Endothelial cell of hepatic sinusoid (primary cell): ENCODE measurements at regions not wholly inside any gene's neighbourhood (a gene's known extent, or its start where the extent isn't known, plus 50 kb on each side); places are given as distances from the start of the nearest gene placed in this dataset.
"Not testable (repeated sequence)": the region's sequence is repeated elsewhere in the genome, so short reads cannot be mapped to it uniquely, and the experiment has no call there.

ENCODE experiments used
- in situ Hi-C: cut with HindIII; loops from 2 replicates; pipeline ENCODE4 v1.10.0; 2017; ENCODE audit warnings: low sequenced_read_pairs

- in situ Hi-C loops = no loop called here
Measured at GRCh38 chr2:128502638-128503246, 184.1 kb upstream of the HS6ST1 start.

GRCh38 chr2:128503399-128504245 is 185.0 kb upstream of the HS6ST1 start:
- in situ Hi-C loops = no loop called here

GRCh38 chr2:128504246-128505149 is 185.8 kb upstream of the HS6ST1 start:
- in situ Hi-C loops = no loop called here

GRCh38 chr2:128505150-128505490 is 186.5 kb upstream of the HS6ST1 start:
- in situ Hi-C loops = no loop called here

- in situ Hi-C loops = no loop called here
Measured at GRCh38 chr2:128505575-128506526, 187.2 kb upstream of the HS6ST1 start.

- in situ Hi-C loops = no loop called here
Measured at GRCh38 chr2:128506534-128506933, 187.9 kb upstream of the HS6ST1 start.

- in situ Hi-C loops = loop anchor here (5.0 kb wide), 1 partner anchor 84 kb away; no protein-coding TSS in a partner anchor
Measured at GRCh38 chr2:128510701-128511397, 192.2 kb upstream of the HS6ST1 start.

- in situ Hi-C loops = loop anchor here (5.0 kb wide), 1 partner anchor 85 kb away; no protein-coding TSS in a partner anchor
Measured at GRCh38 chr2:128511731-128512378, 193.2 kb upstream of the HS6ST1 start.

- in situ Hi-C loops = loop anchor here (5.0 kb wide), 1 partner anchor 85 kb away; no protein-coding TSS in a partner anchor
Measured at GRCh38 chr2:128512379-128513115, 193.9 kb upstream of the HS6ST1 start.

- in situ Hi-C loops = loop anchor here (5.0 kb wide), 1 partner anchor 86 kb away; no protein-coding TSS in a partner anchor
Measured at GRCh38 chr2:128513116-128513960, 194.7 kb upstream of the HS6ST1 start.

- in situ Hi-C loops = loop anchor here (5.0 kb wide), 1 partner anchor 87 kb away; no protein-coding TSS in a partner anchor
Measured at GRCh38 chr2:128513961-128514283, 195.3 kb upstream of the HS6ST1 start.

- in situ Hi-C loops = loop anchor here (5.0 kb wide), 1 partner anchor 87 kb away; no protein-coding TSS in a partner anchor
Measured at GRCh38 chr2:128514555-128514955, 195.9 kb upstream of the HS6ST1 start.

- in situ Hi-C loops = no loop called here
Measured at GRCh38 chr2:128516938-128517337, 198.3 kb upstream of the HS6ST1 start.

GRCh38 chr2:128519028-128519427 is 200.4 kb upstream of the HS6ST1 start:
- in situ Hi-C loops = not testable (repeated sequence)

GRCh38 chr2:128519517-128520215 is 201.0 kb upstream of the HS6ST1 start:
- in situ Hi-C loops = no loop called here

- in situ Hi-C loops = no loop called here
Measured at GRCh38 chr2:128520340-128520739, 201.7 kb upstream of the HS6ST1 start.

GRCh38 chr2:128520791-128521190 is 202.1 kb upstream of the HS6ST1 start:
- in situ Hi-C loops = no loop called here
